Activated CD4-positive, alpha-beta T cell treated with anti-CD3 and anti-CD28 coated beads for 48 hours (primary cell): ENCODE measurements at regions not wholly inside any gene's neighbourhood (a gene's known extent, or its start where the extent isn't known, plus 50 kb on each side); places are given as distances from the start of the nearest gene placed in this dataset.

Experiments used
- DNase-seq: peaks from one replicate; pipeline ENCODE4 v3.0.0-alpha.2; 2020

- no peak for DNase-seq
These were observed 59.8 kb downstream of the SOX11 start for GRCh38 chr2:5751873-5752482.

- no peak for DNase-seq
These were observed 64.1 kb downstream of the SOX11 start for GRCh38 chr2:5756272-5756671.

GRCh38 chr2:5758346-5758745 is 66.2 kb downstream of the SOX11 start:
- no peak for DNase-seq

GRCh38 chr2:5759949-5760348 is 67.8 kb downstream of the SOX11 start:
- no peak for DNase-seq

GRCh38 chr2:5763531-5763930 is 71.3 kb downstream of the SOX11 start:
- no peak for DNase-seq

- DNase-seq = no peak
These were observed 71.9 kb downstream of the SOX11 start for GRCh38 chr2:5764041-5764440.

GRCh38 chr2:5766056-5766455 is 73.9 kb downstream of the SOX11 start:
- no peak for DNase-seq

- DNase-seq = no peak
These were observed 74.4 kb downstream of the SOX11 start for GRCh38 chr2:5766561-5766960.

- DNase-seq = no peak
These were observed 84.9 kb downstream of the SOX11 start for GRCh38 chr2:5777131-5777535.

- no peak for DNase-seq
These were observed 89.5 kb downstream of the SOX11 start for GRCh38 chr2:5781679-5782078.

- no peak for DNase-seq
These were observed 89.9 kb downstream of the SOX11 start for GRCh38 chr2:5782103-5782502.

GRCh38 chr2:5788447-5788846 is 96.3 kb downstream of the SOX11 start:
- DNase-seq = no peak

GRCh38 chr2:5791371-5791770 is 99.2 kb downstream of the SOX11 start:
- DNase-seq = no peak

GRCh38 chr2:5794012-5794411 is 101.8 kb downstream of the SOX11 start:
- no peak for DNase-seq

- DNase-seq = no peak
These were observed 105.9 kb downstream of the SOX11 start for GRCh38 chr2:5798084-5798483.

GRCh38 chr2:5799348-5799747 is 107.2 kb downstream of the SOX11 start:
- DNase-seq = no peak

- DNase-seq = no peak
These were observed 111.4 kb downstream of the SOX11 start for GRCh38 chr2:5803547-5803946.

- DNase-seq = no peak
These were observed 126.9 kb downstream of the SOX11 start for GRCh38 chr2:5818961-5819600.

- DNase-seq = no peak
These were observed 131.9 kb downstream of the SOX11 start for GRCh38 chr2:5824126-5824525.

- DNase-seq = no peak
These were observed 133.5 kb downstream of the SOX11 start for GRCh38 chr2:5825686-5826085.

- no peak for DNase-seq
These were observed 134.9 kb downstream of the SOX11 start for GRCh38 chr2:5826979-5827655.

GRCh38 chr2:5834501-5834900 is 142.3 kb downstream of the SOX11 start:
- no peak for DNase-seq

- no peak for DNase-seq
These were observed 147.4 kb downstream of the SOX11 start for GRCh38 chr2:5839550-5839949.

GRCh38 chr2:5841126-5841525 is 148.9 kb downstream of the SOX11 start:
- DNase-seq = no peak

GRCh38 chr2:5842326-5842725 is 150.1 kb downstream of the SOX11 start:
- no peak for DNase-seq
